Adrenal gland (tissue), 5 donors: ENCODE measurements at regions not wholly inside any gene's neighbourhood (a gene's known extent, or its start where the extent isn't known, plus 50 kb on each side); places are given as distances from the start of the nearest gene placed in this dataset.

ENCODE experiments used
- POLR2A ChIP-seq, 2 donors: fragments of 450-650 bp; IDR thresholded peaks; one replicate each; pipeline ENCODE4 v1.6.1; 2017; ENCODE audit warnings: antibody characterized with exemption in 2 of 2, mild to moderate bottlenecking in 2 of 2, moderate library complexity in 1 of 2
- TF ChIP-seq, protein P1 (sequence below), 6 experiments: fragments of 450-650 bp in 4 of 6; fragments of 200-600 bp in 2 of 6; sonication (generic) in 1 of 6; IDR thresholded peaks; 1 replicate in 5 of 6; 2 replicates in 1 of 6; pipeline versions ENCODE4 v1.5.1 to v1.8.0; 2016 to 2021; ENCODE audit warnings: antibody characterized with exemption in 6 of 6, mild to moderate bottlenecking in 2 of 6, moderate library complexity in 1 of 6
- donor health status: DM: no; HTN: no; CAD: no.

DNA sequence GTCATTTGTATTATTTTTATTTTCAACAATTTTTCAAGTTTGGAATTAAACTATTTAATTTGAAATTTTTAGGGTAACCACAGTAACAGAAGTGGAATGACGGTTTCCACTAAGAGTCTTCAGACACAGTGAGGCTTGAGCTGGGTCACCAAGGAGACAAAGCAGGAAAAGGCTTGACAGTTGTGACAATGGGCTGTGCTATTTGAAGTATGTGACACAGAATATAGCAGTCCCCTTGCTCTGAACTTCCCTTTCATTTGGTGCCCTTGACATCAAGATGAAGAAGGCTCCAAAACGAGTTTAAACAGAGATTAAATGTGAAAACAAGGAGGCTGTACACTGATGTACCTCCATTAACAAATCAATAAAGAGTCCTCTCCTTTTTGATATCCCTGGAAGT is 265.4 kb upstream of the DLGAP1 start:
- TF ChIP-seq, protein P1, sequence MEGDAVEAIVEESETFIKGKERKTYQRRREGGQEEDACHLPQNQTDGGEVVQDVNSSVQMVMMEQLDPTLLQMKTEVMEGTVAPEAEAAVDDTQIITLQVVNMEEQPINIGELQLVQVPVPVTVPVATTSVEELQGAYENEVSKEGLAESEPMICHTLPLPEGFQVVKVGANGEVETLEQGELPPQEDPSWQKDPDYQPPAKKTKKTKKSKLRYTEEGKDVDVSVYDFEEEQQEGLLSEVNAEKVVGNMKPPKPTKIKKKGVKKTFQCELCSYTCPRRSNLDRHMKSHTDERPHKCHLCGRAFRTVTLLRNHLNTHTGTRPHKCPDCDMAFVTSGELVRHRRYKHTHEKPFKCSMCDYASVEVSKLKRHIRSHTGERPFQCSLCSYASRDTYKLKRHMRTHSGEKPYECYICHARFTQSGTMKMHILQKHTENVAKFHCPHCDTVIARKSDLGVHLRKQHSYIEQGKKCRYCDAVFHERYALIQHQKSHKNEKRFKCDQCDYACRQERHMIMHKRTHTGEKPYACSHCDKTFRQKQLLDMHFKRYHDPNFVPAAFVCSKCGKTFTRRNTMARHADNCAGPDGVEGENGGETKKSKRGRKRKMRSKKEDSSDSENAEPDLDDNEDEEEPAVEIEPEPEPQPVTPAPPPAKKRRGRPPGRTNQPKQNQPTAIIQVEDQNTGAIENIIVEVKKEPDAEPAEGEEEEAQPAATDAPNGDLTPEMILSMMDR (IDR thresholded peaks at IDR 0.05), result no peak
- TF ChIP-seq POLR2A (IDR thresholded peaks at IDR 0.05), result no peak
